Activated naive CD8-positive, alpha-beta T cell treated with anti-CD3 and anti-CD28 coated beads, Interleukin-2, amount 10 ng/mL, durations not matched to agents 7 days and 5 days (primary cell): ENCODE measurements at regions not wholly inside any gene's neighbourhood (a gene's known extent, or its start where the extent isn't known, plus 50 kb on each side); places are given as distances from the start of the nearest gene placed in this dataset.

ENCODE experiments used
- ATAC-seq: fragments of 150-1000 bp; cut with Tn5 transposase; one replicate; pipeline ENCODE4 v1.10.0; 2021; ENCODE audit warnings: low read depth, moderate library complexity
- POLR2A ChIA-PET: fragments of 350-600 bp; sonication (Branson Sonifier 250); formaldehyde crosslinking; loops from one replicate; lab custom pipeline; 2021; ENCODE audit warnings: antibody characterized with exemption; lab: Charles Lee
- DNase-seq: peaks from one replicate; pipeline ENCODE4 v3.0.0; 2021
- H3K27ac Mint-ChIP-seq: one replicate; pipeline ENCODE4 v1.8.0; 2022; ENCODE audit warnings: mild to moderate bottlenecking, mixed read lengths
- H3K27me3 Mint-ChIP-seq: one replicate; pipeline ENCODE4 v1.8.0; 2022; ENCODE audit warnings: mild to moderate bottlenecking, moderate library complexity, mixed read lengths
- H3K36me3 Mint-ChIP-seq: one replicate; pipeline ENCODE4 v1.8.0; 2021; ENCODE audit warnings: mild to moderate bottlenecking, mixed read lengths
- H3K4me1 Mint-ChIP-seq: one replicate; pipeline ENCODE4 v1.8.0; 2021; ENCODE audit warnings: mixed read lengths
- H3K4me3 Mint-ChIP-seq: one replicate; pipeline ENCODE4 v1.8.0; 2022; ENCODE audit warnings: mild to moderate bottlenecking, moderate library complexity, mixed read lengths
- H3K9me3 Mint-ChIP-seq: one replicate; pipeline ENCODE4 v1.8.0; 2021; ENCODE audit warnings: mixed read lengths

DNA sequence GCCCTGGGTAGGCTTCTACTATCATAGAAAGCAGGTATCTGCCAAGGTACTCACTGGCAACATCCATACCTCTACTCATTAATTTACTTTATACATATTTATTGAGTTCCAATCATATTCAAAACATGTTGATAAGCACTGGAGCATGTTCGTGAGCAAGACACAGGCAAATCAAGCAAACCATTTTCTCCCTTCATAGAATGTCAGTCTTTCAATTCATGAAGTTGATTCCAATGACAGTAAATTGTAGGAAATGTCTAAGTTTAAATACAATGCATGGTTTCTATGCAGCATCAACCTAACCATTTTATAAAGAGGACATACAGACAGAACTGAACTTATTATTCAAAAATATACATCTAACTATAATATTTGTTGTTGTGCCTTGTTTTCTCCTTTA is 978.6 kb downstream of the CDH8 start:
- Mint-ChIP-seq H3K9me3 (peaks cover 13% of the 10 kb centered on the region), H3K36me3 (no peaks in the 10 kb centered on the region), H3K4me3 (no peak overlapping the region)

DNA sequence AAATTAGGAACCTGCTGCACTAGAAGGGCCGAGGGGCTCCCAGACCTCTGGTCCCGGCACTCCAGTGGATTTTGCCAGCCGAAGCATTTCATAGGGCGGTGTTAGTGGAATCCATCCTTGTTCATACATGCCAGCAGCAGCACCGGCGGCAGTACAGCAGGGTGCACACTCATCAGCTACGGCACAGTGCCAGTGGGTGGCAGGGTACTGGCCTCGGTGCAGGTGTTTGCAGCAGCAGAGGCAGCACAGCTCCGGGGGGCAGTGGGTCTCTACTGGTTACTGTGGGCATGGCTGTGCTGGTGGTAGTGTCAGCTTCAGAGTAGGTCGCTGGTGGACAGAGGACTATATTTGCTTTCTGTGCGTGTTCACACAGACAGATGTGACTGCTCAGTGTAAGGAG is 985.7 kb downstream of the CDH8 start:
- Mint-ChIP-seq H3K4me1 (no peaks in the 10 kb centered on the region), H3K27ac (no peak overlapping the region), H3K9me3 (peaks cover 11% of the 10 kb centered on the region), H3K27me3 (no peaks in the 10 kb centered on the region), H3K36me3 (no peaks in the 10 kb centered on the region), H3K4me3 (no peak overlapping the region)
- ATAC-seq (no peak), DNase-seq (no peak)
- POLR2A ChIA-PET: no interaction called here

More for the DNA sequence above, 978.6 kb downstream of the CDH8 start:
- DNase-seq (no peak), ATAC-seq (no peak)
- H3K27me3 Mint-ChIP-seq: no peaks in the 10 kb centered on the region
- H3K4me1 Mint-ChIP-seq: no peaks in the 10 kb centered on the region
- H3K27ac Mint-ChIP-seq: no peak overlapping the region
- POLR2A ChIA-PET: no interaction called here

DNA sequence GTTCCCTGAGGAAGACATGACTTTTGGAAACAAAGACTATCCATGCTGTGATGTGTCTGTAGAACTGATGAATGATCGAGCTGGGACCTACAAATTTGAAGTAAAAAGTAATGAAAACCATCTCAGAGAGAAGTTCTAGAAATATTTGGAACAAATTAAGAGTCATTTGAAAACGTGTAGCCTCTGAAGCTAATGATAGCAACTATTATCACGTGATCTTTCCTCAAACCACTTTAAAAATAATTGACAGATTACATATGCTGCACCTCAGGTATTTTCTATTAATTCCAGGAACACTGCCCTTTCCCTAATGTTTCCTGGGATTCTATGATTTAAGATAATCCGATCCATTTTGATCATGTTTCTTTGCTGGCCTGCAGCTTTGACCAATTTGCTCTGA is 990.3 kb downstream of the CDH8 start:
- H3K4me3 Mint-ChIP-seq: no peak overlapping the region
- no peaks in the 10 kb centered on the region for H3K36me3 Mint-ChIP-seq
- DNase-seq (no peak), ATAC-seq (no peak)
- H3K9me3 Mint-ChIP-seq: peaks cover 4% of the 10 kb centered on the region
- H3K27me3 Mint-ChIP-seq: no peaks in the 10 kb centered on the region
- no peak overlapping the region for H3K27ac Mint-ChIP-seq
- POLR2A ChIA-PET: no interaction called here
- H3K4me1 Mint-ChIP-seq: no peaks in the 10 kb centered on the region

DNA sequence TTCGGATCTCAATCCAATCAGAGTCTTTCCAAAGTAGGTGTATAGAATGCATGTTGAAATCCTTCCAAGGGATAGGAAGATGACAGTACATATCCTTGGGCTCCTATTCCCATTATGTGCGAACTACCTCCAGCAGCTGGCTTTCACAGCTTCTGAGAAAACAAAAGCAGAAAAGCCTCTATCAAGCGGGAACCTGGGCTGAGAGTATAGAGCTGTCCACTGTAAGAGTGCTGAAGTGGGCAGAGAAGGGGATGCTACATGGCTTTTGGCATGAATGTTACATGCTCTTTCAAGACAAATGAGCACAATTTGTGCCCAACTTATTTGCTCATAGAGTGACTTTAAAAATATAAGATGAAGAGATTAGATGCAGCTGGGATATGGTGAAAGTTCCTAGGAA is 993.5 kb downstream of the CDH8 start:
- no peak for ATAC-seq
- Mint-ChIP-seq H3K27ac (no peak overlapping the region), H3K27me3 (no peaks in the 10 kb centered on the region), H3K4me1 (no peaks in the 10 kb centered on the region), H3K36me3 (no peaks in the 10 kb centered on the region), H3K4me3 (no peak overlapping the region), H3K9me3 (no peaks in the 10 kb centered on the region)
- POLR2A ChIA-PET: no interaction called here
- DNase-seq: no peak

DNA sequence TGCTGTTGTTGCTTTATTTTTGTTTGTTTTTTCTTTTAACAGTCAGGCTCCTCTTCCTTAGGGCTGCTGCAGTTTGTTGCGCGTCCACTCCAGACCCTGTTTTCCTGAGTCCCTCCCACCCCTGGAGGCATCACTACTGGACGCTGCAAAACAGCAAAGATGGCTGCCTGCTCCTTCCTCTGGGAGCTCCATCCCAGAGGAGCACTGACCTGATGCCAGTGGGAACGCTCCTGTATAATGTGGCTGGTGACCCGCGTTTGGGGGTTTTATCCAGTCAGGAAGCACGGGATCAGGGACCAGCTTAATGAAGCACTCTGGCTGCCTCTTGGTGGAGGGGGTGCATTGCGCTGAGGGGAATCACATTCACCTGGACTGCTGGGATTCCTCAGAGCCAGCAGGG is 1005.6 kb downstream of the CDH8 start:
- DNase-seq (no peak), ATAC-seq (no peak)
- no peaks in the 10 kb centered on the region for H3K36me3 Mint-ChIP-seq
- H3K4me3 Mint-ChIP-seq: no peak overlapping the region
- peaks cover 5% of the 10 kb centered on the region for H3K9me3 Mint-ChIP-seq
- POLR2A ChIA-PET: no interaction called here
- H3K4me1 Mint-ChIP-seq: no peaks in the 10 kb centered on the region
- H3K27me3 Mint-ChIP-seq: no peaks in the 10 kb centered on the region
- H3K27ac Mint-ChIP-seq: no peak overlapping the region

DNA sequence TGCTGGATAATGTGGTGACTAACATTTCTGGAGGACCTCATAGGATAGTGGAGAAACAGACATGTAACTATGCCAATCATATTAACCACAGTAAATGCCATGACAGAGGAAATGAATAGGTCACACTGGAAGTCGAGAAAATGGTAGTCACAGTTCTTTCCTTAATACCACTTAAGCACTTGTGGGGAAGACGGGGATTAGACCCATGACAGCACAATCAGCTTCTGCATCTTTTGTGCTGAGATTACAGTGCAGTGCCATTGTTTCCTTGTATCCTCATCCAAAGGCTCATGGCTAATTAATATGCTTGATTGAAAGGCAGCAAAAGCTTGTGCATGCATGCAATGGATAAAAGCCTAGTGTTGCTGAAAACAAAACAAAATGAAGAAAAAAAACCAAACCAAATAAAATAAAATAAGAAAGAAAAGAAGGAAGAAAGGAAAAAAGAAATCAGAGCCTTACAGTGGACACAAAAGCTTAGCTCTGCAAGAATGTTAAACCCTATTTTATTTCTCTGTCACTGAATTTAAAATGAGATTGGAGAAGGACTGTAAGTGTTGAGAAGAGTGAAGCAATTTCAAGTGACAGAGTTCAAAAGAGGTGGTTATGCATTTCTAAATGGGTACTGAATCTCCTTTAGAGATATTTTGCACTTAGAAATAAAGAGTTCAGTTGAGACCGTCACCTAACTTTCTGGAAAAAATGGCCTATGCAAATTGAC is 1011.9 kb downstream of the CDH8 start:
- Mint-ChIP-seq H3K27ac (no peak overlapping the region), H3K9me3 (peaks cover 8% of the 10 kb centered on the region), H3K4me3 (no peak overlapping the region), H3K4me1 (no peaks in the 10 kb centered on the region), H3K36me3 (no peaks in the 10 kb centered on the region), H3K27me3 (no peaks in the 10 kb centered on the region)
- no peak for ATAC-seq
- DNase-seq: no peak
- POLR2A ChIA-PET: no interaction called here

DNA sequence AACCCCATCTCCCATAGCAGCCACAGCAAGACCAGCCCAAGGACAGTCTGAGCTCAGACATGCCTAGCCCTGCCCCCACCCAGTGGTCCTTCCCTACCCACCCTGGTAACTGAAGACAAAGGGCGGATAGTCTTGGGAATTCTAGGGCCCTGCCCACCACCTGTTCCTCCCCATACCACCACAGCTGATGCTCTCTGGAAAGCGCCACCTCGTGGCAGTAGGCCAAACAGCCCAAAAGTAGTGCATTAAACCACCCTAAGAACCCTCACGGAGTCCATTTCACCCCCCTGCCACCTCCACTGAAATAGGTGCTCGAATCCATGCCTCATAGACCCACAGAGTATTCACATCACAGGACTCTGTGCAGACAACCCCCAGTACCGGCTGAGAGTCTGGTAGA is 1021.4 kb downstream of the CDH8 start:
- H3K27ac Mint-ChIP-seq: no peak overlapping the region
- H3K36me3 Mint-ChIP-seq: no peaks in the 10 kb centered on the region
- DNase-seq (no peak), ATAC-seq (no peak)
- no peak overlapping the region for H3K4me3 Mint-ChIP-seq
- H3K27me3 Mint-ChIP-seq: no peaks in the 10 kb centered on the region
- H3K4me1 Mint-ChIP-seq: no peaks in the 10 kb centered on the region
- POLR2A ChIA-PET: no interaction called here
- peaks cover 10% of the 10 kb centered on the region for H3K9me3 Mint-ChIP-seq

DNA sequence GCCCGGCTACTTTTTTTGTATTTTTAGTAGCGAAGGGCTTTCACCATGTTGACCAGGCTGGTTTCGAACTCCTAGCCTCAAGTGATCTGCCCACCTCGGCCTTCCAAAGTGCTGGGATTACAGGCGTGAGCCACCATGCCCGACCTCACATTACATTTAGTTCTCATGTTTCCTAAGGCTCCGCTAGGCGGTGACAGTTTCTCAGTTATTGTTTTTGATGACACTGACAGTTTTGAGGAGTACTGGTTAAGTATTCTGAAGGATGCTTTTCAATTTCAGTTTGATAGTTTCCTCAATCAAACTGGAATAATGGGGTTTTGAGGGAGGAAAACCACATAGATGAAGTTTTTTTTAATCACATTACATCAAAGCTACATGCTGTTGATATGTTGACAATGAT is 1028.5 kb downstream of the CDH8 start:
- Mint-ChIP-seq H3K27ac (no peak overlapping the region), H3K36me3 (no peaks in the 10 kb centered on the region), H3K4me3 (no peak overlapping the region), H3K9me3 (peaks cover 1% of the 10 kb centered on the region), H3K27me3 (no peaks in the 10 kb centered on the region), H3K4me1 (no peaks in the 10 kb centered on the region)
- POLR2A ChIA-PET: no interaction called here
- ATAC-seq: no peak
- DNase-seq: no peak

DNA sequence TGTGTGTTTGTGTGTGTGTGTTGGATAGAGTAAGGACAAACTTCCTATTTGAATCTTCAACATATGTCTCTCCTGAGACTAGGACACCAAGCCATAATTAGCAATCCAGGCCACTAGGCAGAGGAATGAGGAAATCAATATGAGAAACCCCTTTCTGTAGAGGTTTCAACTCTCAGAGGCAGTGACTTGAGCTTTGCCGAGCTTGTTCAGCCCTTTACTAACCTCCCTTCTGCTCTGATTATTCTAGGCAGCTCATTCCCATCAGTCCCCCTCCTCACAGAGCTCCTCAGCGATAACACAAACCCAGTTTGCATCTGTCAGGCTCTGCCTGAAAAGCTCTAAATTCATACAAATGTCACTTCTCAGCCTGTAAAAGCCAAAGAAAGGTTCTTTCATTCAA is 1030.3 kb downstream of the CDH8 start:
- Mint-ChIP-seq H3K9me3 (peaks cover 3% of the 10 kb centered on the region), H3K27me3 (no peaks in the 10 kb centered on the region), H3K36me3 (no peaks in the 10 kb centered on the region), H3K4me3 (no peak overlapping the region), H3K4me1 (no peaks in the 10 kb centered on the region), H3K27ac (no peak overlapping the region)
- no peak for DNase-seq
- no peak for ATAC-seq
- POLR2A ChIA-PET: no interaction called here

DNA sequence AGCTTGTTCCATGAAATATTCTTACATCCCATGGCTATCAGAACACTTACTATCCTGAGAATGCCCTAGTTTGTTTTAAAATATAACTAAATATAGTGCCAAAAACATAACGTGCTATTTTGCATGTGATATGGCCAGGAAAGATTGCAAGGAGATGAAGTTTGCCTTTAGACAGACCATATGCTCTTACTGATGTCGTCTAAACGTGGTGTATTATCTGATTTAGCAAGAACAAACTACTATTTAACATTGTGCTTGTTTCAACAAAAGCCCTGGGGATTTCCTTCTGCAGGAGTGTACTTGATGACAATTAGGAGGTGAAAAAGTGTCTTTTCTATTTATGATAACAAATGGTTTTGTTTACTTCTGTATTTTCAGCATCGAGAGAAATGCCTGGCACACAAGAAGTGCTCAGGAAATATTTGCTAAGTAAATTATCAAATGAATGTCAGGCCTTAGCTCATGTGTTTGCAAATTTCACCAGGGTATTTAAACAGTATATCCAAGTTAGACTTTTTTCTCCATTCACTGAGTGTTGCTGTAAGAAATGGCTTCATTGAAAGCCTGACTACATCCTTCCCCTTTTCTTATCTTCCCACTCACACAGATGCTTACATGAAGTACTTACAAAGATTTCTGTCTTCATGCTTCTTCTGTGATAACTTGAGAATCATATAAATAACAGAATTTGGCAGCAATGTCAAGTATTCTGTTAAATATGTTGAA is 1033.6 kb downstream of the CDH8 start:
- no peak overlapping the region for H3K4me3 Mint-ChIP-seq
- no peak overlapping the region for H3K27ac Mint-ChIP-seq
- no peaks in the 10 kb centered on the region for H3K4me1 Mint-ChIP-seq
- no peaks in the 10 kb centered on the region for H3K36me3 Mint-ChIP-seq
- POLR2A ChIA-PET: no interaction called here
- ATAC-seq: no peak
- H3K27me3 Mint-ChIP-seq: no peaks in the 10 kb centered on the region
- H3K9me3 Mint-ChIP-seq: peaks cover 3% of the 10 kb centered on the region
- DNase-seq: no peak

DNA sequence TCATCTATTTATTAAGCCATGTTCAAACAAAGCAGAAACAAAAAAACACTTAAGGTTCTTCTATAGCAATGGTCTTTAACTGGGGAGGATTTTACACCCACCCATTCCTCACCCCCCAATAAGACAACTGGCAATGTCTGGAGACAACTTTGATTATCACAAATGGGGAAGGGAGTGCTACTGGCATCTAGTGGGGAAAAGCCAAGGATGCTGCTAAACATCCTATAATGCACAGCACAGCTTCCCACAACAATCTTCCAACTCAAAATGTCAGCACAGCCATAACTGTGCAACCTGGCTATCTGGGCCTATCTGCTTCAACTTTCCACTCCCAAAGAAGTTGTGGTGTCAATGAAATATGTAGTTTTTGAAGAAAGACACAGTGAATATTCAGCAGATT is 1044.4 kb downstream of the CDH8 start:
- no peak overlapping the region for H3K27ac Mint-ChIP-seq
- peaks cover 6% of the 10 kb centered on the region for H3K9me3 Mint-ChIP-seq
- DNase-seq (no peak), ATAC-seq (no peak)
- POLR2A ChIA-PET: no interaction called here
- no peaks in the 10 kb centered on the region for H3K27me3 Mint-ChIP-seq
- no peak overlapping the region for H3K4me3 Mint-ChIP-seq
- H3K36me3 Mint-ChIP-seq: no peaks in the 10 kb centered on the region
- H3K4me1 Mint-ChIP-seq: no peaks in the 10 kb centered on the region

DNA sequence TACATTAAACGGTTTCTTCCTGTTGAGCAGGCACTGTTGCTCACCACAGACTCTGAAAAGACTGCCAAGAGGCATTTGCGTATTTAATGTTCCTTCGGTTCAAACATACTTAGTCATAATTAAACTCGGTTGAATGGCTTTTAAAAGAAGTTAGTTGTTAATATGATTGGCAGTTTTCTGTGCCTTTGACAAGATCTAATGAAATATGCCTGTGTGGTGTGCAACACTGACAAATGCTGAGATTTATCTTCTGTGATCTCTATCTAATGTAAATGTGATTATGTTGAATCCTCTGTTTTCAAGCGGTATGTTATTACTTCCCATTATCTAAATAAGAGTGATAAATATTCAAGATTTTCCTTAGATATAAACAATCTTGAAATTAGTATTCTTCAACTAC is 1046.6 kb downstream of the CDH8 start:
- Mint-ChIP-seq H3K9me3 (peaks cover 3% of the 10 kb centered on the region), H3K4me3 (no peak overlapping the region), H3K27me3 (no peaks in the 10 kb centered on the region), H3K36me3 (no peaks in the 10 kb centered on the region), H3K4me1 (no peaks in the 10 kb centered on the region), H3K27ac (no peak overlapping the region)
- DNase-seq (no peak), ATAC-seq (no peak)
- POLR2A ChIA-PET: no interaction called here

DNA sequence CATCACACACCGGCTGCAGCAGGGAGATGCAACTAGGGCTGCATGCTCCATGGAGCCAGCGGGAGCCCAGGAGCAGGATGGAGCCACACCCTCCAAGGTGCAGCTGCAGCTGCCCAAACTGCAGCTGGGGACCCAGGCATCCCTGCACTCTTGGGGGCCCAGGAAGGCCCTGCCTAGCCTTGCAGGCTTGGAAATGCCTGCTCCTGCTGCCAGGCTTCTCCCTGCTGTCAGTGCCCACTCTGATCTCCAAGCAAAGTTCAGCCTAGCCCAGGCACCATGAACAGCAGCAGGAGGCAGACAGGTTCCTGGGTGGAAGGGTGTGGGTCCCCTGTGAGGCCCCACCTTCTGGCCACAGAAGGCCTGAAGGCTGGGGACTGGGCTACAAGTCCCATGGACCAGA is 1057.1 kb downstream of the CDH8 start:
- no peak overlapping the region for H3K4me3 Mint-ChIP-seq
- ATAC-seq (no peak), DNase-seq (no peak)
- H3K27me3 Mint-ChIP-seq: no peaks in the 10 kb centered on the region
- H3K4me1 Mint-ChIP-seq: no peaks in the 10 kb centered on the region
- peaks cover 17% of the 10 kb centered on the region for H3K9me3 Mint-ChIP-seq
- no peak overlapping the region for H3K27ac Mint-ChIP-seq
- no peaks in the 10 kb centered on the region for H3K36me3 Mint-ChIP-seq
- POLR2A ChIA-PET: no interaction called here

DNA sequence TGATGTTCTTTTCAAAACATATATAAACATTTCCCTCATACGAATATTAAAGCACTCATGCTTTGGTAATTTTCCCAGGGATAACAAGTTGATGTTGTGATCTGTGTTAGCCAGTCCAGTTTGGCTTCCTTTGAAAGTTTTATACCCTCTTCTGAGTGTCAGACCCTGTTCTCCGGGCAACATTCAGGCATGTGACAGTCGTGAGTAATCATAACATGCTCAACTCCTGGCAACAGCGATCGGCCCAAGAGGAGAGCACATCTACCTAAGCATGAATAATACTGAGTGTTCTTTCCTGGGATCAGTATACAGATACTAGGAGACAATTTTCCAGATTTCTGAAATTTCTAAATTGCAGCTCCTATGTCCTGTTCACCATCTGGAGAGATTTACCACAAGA is 1086.4 kb downstream of the CDH8 start:
- Mint-ChIP-seq H3K36me3 (no peaks in the 10 kb centered on the region), H3K4me3 (no peak overlapping the region), H3K9me3 (peaks cover 3% of the 10 kb centered on the region), H3K27me3 (no peaks in the 10 kb centered on the region), H3K4me1 (no peaks in the 10 kb centered on the region), H3K27ac (no peak overlapping the region)
- POLR2A ChIA-PET: no interaction called here
- ATAC-seq (no peak), DNase-seq (no peak)
